Activated CD4-positive, alpha-beta T cell treated with anti-CD3 and anti-CD28 coated beads, Interleukin-2, amount 10 ng/mL, durations not matched to agents 24 days and 14 days (primary cell): ENCODE measurements at regions not wholly inside any gene's neighbourhood (a gene's known extent, or its start where the extent isn't known, plus 50 kb on each side); places are given as distances from the start of the nearest gene placed in this dataset.

Experiments
- DNase-seq: peaks from one replicate; pipeline ENCODE4 v3.0.0; 2022
- H3K27ac Mint-ChIP-seq: one replicate; pipeline ENCODE4 v1.8.0; 2022; ENCODE audit warnings: mild to moderate bottlenecking, mixed read lengths
- H3K27me3 Mint-ChIP-seq: one replicate; pipeline ENCODE4 v1.8.0; 2022; ENCODE audit warnings: mixed read lengths
- H3K36me3 Mint-ChIP-seq: one replicate; pipeline ENCODE4 v1.8.0; 2022; ENCODE audit warnings: low read depth, mild to moderate bottlenecking, mixed read lengths
- H3K4me1 Mint-ChIP-seq: one replicate; pipeline ENCODE4 v1.8.0; 2021; ENCODE audit warnings: mixed read lengths
- H3K4me3 Mint-ChIP-seq: one replicate; pipeline ENCODE4 v1.8.0; 2022; ENCODE audit warnings: mild to moderate bottlenecking, moderate library complexity, mixed read lengths
- H3K9me3 Mint-ChIP-seq: one replicate; pipeline ENCODE4 v1.8.0; 2021; ENCODE audit warnings: mixed read lengths
- intact Hi-C: fragments of 100-400 bp; cut with micrococcal nuclease; formaldehyde crosslinking; loops from one replicate; pipeline ENCODE4 v1.15.1; 2023

GRCh38 chr11:92667486-92668152, 301.8 kb upstream of the MTNR1B start:
- Mint-ChIP-seq H3K4me3 (no peak overlapping the region), H3K27me3 (no peaks in the 10 kb centered on the region), H3K36me3 (no peaks in the 10 kb centered on the region), H3K27ac (no peak overlapping the region), H3K9me3 (peaks cover 4% of the 10 kb centered on the region), H3K4me1 (no peaks in the 10 kb centered on the region)
- intact Hi-C loops = no loop called here
- DNase-seq = no peak

GRCh38 chr11:92670308-92670890, 299.1 kb upstream of the MTNR1B start:
- H3K4me3 Mint-ChIP-seq = no peak overlapping the region
- H3K36me3 Mint-ChIP-seq = no peaks in the 10 kb centered on the region
- H3K27me3 Mint-ChIP-seq = no peaks in the 10 kb centered on the region
- no peaks in the 10 kb centered on the region for H3K9me3 Mint-ChIP-seq
- no peaks in the 10 kb centered on the region for H3K4me1 Mint-ChIP-seq
- H3K27ac Mint-ChIP-seq = no peak overlapping the region
- intact Hi-C loops = no loop called here
- DNase-seq = no peak

DNA sequence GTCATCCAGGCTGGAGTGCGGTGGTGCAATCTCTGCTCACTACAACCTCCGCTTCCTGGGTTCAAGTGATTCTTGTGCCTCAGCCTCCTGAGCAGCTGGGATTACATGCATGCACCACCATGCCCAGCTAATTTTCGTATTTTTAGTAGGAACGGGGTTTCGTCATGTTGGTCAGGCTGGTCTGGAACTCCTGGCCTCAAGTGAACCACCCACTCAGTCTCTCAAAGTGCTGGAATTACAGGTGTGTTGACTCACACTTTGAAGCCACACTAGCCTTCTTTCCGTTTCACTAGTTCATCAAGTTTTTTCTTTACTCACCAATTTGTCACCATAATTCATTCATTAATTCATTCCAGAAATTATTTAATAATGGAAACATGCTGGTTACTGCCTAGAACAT, 298.4 kb upstream of the MTNR1B start:
- no peak for DNase-seq
- Mint-ChIP-seq H3K9me3 (no peaks in the 10 kb centered on the region), H3K27ac (no peak overlapping the region), H3K4me1 (no peaks in the 10 kb centered on the region), H3K36me3 (no peaks in the 10 kb centered on the region), H3K4me3 (no peak overlapping the region), H3K27me3 (no peaks in the 10 kb centered on the region)
- intact Hi-C loops = no loop called here

DNA sequence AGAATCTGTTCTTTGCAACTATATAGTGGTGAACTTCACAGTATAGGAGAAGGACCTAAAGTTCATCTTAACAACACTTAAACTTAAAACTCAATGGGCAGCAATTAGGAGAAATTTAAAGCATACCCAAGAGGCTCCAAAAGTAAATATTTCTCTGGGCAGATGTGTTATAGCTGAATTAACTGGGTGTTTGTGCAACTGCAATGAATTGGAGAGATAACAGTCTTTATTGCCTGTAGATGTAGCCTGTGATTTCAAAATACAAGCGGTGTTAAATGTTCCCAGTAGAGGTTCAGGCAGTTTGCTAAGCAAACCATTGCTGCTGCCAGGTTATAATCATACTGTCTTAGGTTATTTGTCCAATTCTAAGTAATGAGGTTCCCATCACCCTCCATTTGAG, 294.1 kb upstream of the MTNR1B start:
- Mint-ChIP-seq H3K36me3 (no peaks in the 10 kb centered on the region), H3K9me3 (no peaks in the 10 kb centered on the region)
- intact Hi-C loops = no loop called here

DNA sequence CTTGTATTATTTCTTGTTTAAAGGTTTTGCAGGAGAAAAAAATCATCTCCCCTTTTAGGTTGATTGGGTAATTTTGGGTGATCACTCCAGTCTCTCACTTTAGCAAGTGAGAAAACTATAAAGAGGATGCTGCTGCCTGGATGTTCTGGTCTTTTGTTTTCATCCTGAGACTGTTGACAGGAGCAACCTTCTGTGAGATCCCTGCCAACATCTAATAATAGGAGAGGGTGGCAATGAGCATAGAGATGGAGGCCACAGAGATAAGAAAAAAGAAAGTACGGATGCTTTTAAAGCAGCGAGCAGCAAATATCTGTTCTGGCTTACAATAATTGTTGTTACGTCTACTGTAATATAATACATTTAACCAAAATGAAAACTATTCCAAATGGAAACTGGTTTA, 293.6 kb upstream of the MTNR1B start:
- Mint-ChIP-seq H3K36me3 (no peaks in the 10 kb centered on the region), H3K4me1 (no peaks in the 10 kb centered on the region), H3K9me3 (no peaks in the 10 kb centered on the region), H3K4me3 (no peak overlapping the region), H3K27ac (no peak overlapping the region), H3K27me3 (no peaks in the 10 kb centered on the region)
- intact Hi-C loops = no loop called here
- no peak for DNase-seq

More for the DNA sequence above, 294.1 kb upstream of the MTNR1B start:
- Mint-ChIP-seq H3K27me3 (no peaks in the 10 kb centered on the region), H3K27ac (no peak overlapping the region), H3K4me3 (no peak overlapping the region), H3K4me1 (no peaks in the 10 kb centered on the region)
- DNase-seq = no peak

GRCh38 chr11:92678008-92678611, 291.3 kb upstream of the MTNR1B start:
- Mint-ChIP-seq H3K27ac (no peak overlapping the region), H3K9me3 (no peaks in the 10 kb centered on the region)
- intact Hi-C loops = no loop called here

DNA sequence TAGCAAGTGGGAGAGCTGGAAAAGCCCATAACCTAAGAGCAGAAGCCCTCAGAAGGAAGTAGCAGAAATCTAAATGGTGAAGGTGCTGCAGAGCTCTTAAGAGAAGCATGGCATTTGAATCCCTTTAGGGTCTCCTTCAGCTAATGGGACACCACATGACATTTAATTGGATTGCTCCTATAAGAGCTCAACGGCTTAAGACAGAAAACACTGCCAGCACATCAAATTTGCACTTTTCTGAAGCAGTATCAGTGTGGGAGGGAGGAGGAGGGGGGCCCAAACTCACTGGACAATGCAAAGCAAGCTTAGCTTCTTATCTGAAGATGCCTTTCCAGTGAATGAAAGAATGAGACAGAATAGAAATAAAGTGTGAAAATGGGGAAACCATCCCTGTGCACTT, 287.9 kb upstream of the MTNR1B start:
- no peaks in the 10 kb centered on the region for H3K4me1 Mint-ChIP-seq
- no peak for DNase-seq
- no peak overlapping the region for H3K27ac Mint-ChIP-seq
- intact Hi-C loops = no loop called here
- H3K27me3 Mint-ChIP-seq = no peaks in the 10 kb centered on the region
- no peaks in the 10 kb centered on the region for H3K9me3 Mint-ChIP-seq
- no peaks in the 10 kb centered on the region for H3K36me3 Mint-ChIP-seq
- no peak overlapping the region for H3K4me3 Mint-ChIP-seq

More at GRCh38 chr11:92678008-92678611, 291.3 kb upstream of the MTNR1B start:
- Mint-ChIP-seq H3K27me3 (no peaks in the 10 kb centered on the region), H3K4me1 (no peaks in the 10 kb centered on the region), H3K4me3 (no peak overlapping the region), H3K36me3 (no peaks in the 10 kb centered on the region)
- no peak for DNase-seq

DNA sequence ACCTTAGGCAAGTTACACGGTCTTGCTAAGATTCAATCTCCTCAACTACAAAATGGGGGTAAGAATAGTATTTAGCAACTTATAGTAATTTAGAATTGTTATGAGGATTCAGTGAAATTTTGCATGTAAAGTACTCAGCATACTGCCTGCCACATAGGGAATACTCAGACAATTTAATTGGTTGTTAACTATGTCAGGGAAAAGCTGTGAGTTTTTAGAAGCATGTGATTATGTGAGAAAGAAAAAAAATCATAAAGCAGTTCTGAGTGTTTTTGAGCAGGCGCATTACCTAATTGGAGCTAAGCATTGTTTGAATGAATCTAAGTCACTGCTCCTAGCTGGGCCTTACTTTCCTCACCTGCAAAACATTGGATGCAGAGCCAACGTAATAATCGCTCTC, 287.3 kb upstream of the MTNR1B start:
- H3K27ac Mint-ChIP-seq = no peak overlapping the region
- H3K27me3 Mint-ChIP-seq = no peaks in the 10 kb centered on the region
- intact Hi-C loops = no loop called here
- H3K4me3 Mint-ChIP-seq = no peak overlapping the region
- H3K4me1 Mint-ChIP-seq = no peaks in the 10 kb centered on the region
- no peak for DNase-seq
- no peaks in the 10 kb centered on the region for H3K9me3 Mint-ChIP-seq
- no peaks in the 10 kb centered on the region for H3K36me3 Mint-ChIP-seq

- no peak overlapping the region for H3K27ac Mint-ChIP-seq
- no peaks in the 10 kb centered on the region for H3K27me3 Mint-ChIP-seq
- no peaks in the 10 kb centered on the region for H3K9me3 Mint-ChIP-seq
- H3K4me3 Mint-ChIP-seq = no peak overlapping the region
- intact Hi-C loops = no loop called here
- H3K4me1 Mint-ChIP-seq = no peaks in the 10 kb centered on the region
- H3K36me3 Mint-ChIP-seq = no peaks in the 10 kb centered on the region
- DNase-seq = no peak
These were observed 286.5 kb upstream of the MTNR1B start for GRCh38 chr11:92682952-92683351.

DNA sequence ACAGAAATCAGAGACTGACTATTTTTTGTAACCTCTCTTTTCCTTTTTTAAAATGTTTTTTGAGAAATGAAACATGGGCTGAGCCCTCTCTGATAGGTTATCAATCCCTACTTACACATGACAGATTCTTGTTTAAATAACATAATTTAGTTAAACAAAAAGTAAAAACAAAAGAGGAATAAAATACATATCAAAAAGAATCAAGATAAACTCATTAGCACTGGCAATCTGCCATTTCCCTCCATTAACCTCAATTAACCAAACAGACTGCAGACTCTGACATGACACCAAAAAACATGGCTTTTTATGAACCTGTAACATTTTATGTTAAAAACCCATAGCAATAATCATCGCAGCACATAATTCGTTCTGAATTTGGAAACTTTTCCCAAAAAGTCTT, 284.4 kb upstream of the MTNR1B start:
- Mint-ChIP-seq H3K27ac (no peak overlapping the region), H3K9me3 (no peaks in the 10 kb centered on the region), H3K36me3 (no peaks in the 10 kb centered on the region), H3K4me1 (no peaks in the 10 kb centered on the region), H3K27me3 (no peaks in the 10 kb centered on the region), H3K4me3 (no peak overlapping the region)
- no peak for DNase-seq
- intact Hi-C loops = no loop called here

- Mint-ChIP-seq H3K4me3 (no peak overlapping the region), H3K27ac (no peak overlapping the region), H3K36me3 (no peaks in the 10 kb centered on the region), H3K4me1 (no peaks in the 10 kb centered on the region), H3K9me3 (no peaks in the 10 kb centered on the region), H3K27me3 (no peaks in the 10 kb centered on the region)
- DNase-seq = no peak
- intact Hi-C loops = no loop called here
These were observed 281.7 kb upstream of the MTNR1B start for GRCh38 chr11:92687724-92688123.

- Mint-ChIP-seq H3K27me3 (no peaks in the 10 kb centered on the region), H3K36me3 (no peaks in the 10 kb centered on the region), H3K4me1 (no peaks in the 10 kb centered on the region), H3K4me3 (no peak overlapping the region), H3K9me3 (no peaks in the 10 kb centered on the region), H3K27ac (no peak overlapping the region)
- intact Hi-C loops = no loop called here
- DNase-seq = no peak
These were observed 281.0 kb upstream of the MTNR1B start for GRCh38 chr11:92688416-92688815.

- Mint-ChIP-seq H3K9me3 (no peaks in the 10 kb centered on the region), H3K27me3 (no peaks in the 10 kb centered on the region), H3K27ac (no peak overlapping the region), H3K4me1 (no peaks in the 10 kb centered on the region), H3K36me3 (no peaks in the 10 kb centered on the region), H3K4me3 (no peak overlapping the region)
- no peak for DNase-seq
- intact Hi-C loops = no loop called here
These were observed 276.5 kb upstream of the MTNR1B start for GRCh38 chr11:92692826-92693546.

DNA sequence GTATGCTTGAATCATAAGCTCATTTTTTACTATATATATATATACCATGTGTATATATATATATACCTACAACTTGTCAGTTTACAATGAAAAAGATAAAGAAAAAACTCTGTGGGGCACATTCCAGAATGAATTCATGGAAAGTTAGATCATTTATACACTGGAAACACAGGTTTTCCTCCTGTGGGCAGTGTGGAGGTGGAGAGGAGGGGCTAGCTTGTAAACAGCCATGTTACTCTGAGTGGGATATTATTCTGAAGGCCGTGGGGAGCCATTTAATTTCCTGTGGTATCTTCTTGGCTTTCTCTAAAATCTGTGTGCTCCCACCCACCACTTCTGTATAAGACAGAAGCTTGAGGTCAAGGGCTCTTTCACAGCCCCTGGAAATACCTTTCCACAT, 273.4 kb upstream of the MTNR1B start:
- Mint-ChIP-seq H3K4me1 (no peaks in the 10 kb centered on the region), H3K36me3 (no peaks in the 10 kb centered on the region), H3K27ac (no peak overlapping the region), H3K9me3 (no peaks in the 10 kb centered on the region), H3K4me3 (no peak overlapping the region), H3K27me3 (no peaks in the 10 kb centered on the region)
- no peak for DNase-seq
- intact Hi-C loops = no loop called here
